ENCODE measurements at regions not wholly inside any gene's neighbourhood (a gene's known extent, or its start where the extent isn't known, plus 50 kb on each side); places are given as distances from the start of the nearest gene placed in this dataset.

- Mint-ChIP-seq H3K36me3 (ENCODE audit: low read depth, unreplicated experiment) (no peaks in the 10 kb centered on the region), H3K4me1 (ENCODE audit: unreplicated experiment) (no peaks in the 10 kb centered on the region), H3K27ac (ENCODE audit: unreplicated experiment) (no peak overlapping the region), H3K4me3 (ENCODE audit: unreplicated experiment) (no peak overlapping the region), H3K9me3 (ENCODE audit: unreplicated experiment) (no peaks in the 10 kb centered on the region), H3K27me3 (ENCODE audit: unreplicated experiment) (peaks cover 2% of the 10 kb centered on the region)
- TF ChIP-seq, protein P1, sequence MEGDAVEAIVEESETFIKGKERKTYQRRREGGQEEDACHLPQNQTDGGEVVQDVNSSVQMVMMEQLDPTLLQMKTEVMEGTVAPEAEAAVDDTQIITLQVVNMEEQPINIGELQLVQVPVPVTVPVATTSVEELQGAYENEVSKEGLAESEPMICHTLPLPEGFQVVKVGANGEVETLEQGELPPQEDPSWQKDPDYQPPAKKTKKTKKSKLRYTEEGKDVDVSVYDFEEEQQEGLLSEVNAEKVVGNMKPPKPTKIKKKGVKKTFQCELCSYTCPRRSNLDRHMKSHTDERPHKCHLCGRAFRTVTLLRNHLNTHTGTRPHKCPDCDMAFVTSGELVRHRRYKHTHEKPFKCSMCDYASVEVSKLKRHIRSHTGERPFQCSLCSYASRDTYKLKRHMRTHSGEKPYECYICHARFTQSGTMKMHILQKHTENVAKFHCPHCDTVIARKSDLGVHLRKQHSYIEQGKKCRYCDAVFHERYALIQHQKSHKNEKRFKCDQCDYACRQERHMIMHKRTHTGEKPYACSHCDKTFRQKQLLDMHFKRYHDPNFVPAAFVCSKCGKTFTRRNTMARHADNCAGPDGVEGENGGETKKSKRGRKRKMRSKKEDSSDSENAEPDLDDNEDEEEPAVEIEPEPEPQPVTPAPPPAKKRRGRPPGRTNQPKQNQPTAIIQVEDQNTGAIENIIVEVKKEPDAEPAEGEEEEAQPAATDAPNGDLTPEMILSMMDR (IDR thresholded peaks at IDR 0.05; ENCODE audit: unreplicated experiment): no peak
- no peak for DNase-seq (ENCODE audit: low spot score)
These were observed 76.9 kb upstream of the CCDC190 start for GRCh38 chr1:162937716-162938395.

DNA sequence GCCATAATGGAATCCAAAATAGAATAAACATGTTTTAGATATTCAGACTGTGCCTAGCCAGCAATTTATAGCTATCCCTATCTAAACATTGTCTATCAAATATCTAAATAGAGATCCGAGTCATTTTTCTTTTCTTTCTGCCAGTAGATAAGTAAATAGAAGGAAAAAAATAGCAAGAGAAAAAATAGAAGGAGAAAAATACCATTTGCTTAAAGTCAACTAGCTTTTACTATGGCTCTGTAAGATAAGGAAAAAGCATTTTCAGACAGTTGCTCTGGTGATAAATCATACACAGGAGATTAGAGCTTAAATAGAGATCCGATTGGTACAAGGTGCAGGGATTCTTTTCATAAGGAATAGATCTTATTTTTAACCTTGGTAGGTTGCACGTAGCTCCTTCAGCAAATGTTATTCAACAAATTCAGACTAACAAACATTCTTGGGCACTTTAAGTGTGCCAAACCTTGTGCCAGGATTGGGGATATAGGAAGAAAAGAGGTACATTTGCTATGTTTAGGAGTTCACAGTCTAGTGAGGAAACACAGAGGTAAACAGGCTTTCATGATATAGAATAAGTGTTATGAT is 70.1 kb upstream of the CCDC190 start:
- Mint-ChIP-seq H3K27ac (ENCODE audit: unreplicated experiment) (no peak overlapping the region), H3K4me3 (ENCODE audit: unreplicated experiment) (no peak overlapping the region), H3K27me3 (ENCODE audit: unreplicated experiment) (no peaks in the 10 kb centered on the region), H3K4me1 (ENCODE audit: unreplicated experiment) (peaks cover 3% of the 10 kb centered on the region), H3K9me3 (ENCODE audit: unreplicated experiment) (no peaks in the 10 kb centered on the region), H3K36me3 (ENCODE audit: low read depth, unreplicated experiment) (no peaks in the 10 kb centered on the region)
- DNase-seq (ENCODE audit: low spot score): no peak
- TF ChIP-seq, protein P1 (IDR thresholded peaks at IDR 0.05; ENCODE audit: unreplicated experiment): no peak

DNA sequence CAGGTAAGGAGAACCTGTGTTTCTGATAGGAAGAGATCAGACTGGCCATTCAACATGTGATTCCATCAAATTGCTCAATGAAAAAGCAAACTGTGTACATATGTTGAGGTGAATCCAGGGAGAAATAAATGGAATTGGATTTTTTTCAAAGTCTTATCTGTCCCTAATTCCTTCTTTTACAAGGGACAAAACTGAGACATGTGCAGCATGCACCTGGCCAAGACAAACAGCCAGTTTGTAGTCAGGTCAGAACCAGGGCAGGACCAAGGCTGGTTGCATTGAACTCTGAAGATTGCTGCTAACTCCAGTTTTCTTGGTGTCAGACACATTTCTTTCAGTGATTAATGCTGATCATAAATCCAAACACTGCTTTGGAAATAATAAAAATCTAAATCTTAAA is 69.6 kb upstream of the CCDC190 start:
- no peak overlapping the region for H3K27ac Mint-ChIP-seq (ENCODE audit: unreplicated experiment)
- no peaks in the 10 kb centered on the region for H3K27me3 Mint-ChIP-seq (ENCODE audit: unreplicated experiment)
- no peaks in the 10 kb centered on the region for H3K36me3 Mint-ChIP-seq (ENCODE audit: low read depth, unreplicated experiment)
- no peak overlapping the region for H3K4me3 Mint-ChIP-seq (ENCODE audit: unreplicated experiment)
- no peak for DNase-seq (ENCODE audit: low spot score)
- H3K4me1 Mint-ChIP-seq (ENCODE audit: unreplicated experiment): peaks cover 3% of the 10 kb centered on the region
- TF ChIP-seq, protein P1 (IDR thresholded peaks at IDR 0.05; ENCODE audit: unreplicated experiment): no peak
- no peaks in the 10 kb centered on the region for H3K9me3 Mint-ChIP-seq (ENCODE audit: unreplicated experiment)

DNA sequence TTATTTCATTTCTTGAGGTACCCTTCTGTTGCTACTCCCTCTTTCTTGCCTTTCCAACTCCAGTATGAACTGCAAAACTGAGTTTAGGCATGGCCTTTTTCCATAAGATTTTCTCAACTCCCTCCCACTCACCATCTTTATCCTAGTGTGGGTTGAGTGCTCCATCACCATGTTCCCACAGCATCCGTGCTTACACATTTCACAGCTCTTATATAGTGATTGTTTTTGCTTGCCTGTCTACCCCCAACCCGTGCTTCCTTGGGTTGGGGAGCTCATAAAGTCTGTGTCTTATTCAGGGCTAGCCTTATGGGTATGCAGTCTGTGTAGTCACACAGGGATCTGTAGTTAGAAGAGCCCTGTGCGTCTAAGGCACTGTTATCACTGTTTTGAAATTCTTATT is 68.2 kb upstream of the CCDC190 start:
- H3K27me3 Mint-ChIP-seq (ENCODE audit: unreplicated experiment): no peaks in the 10 kb centered on the region
- TF ChIP-seq, protein P1 (IDR thresholded peaks at IDR 0.05; ENCODE audit: unreplicated experiment): no peak
- no peak for DNase-seq (ENCODE audit: low spot score)
- no peak overlapping the region for H3K27ac Mint-ChIP-seq (ENCODE audit: unreplicated experiment)
- no peak overlapping the region for H3K4me3 Mint-ChIP-seq (ENCODE audit: unreplicated experiment)
- H3K36me3 Mint-ChIP-seq (ENCODE audit: low read depth, unreplicated experiment): no peaks in the 10 kb centered on the region
- H3K4me1 Mint-ChIP-seq (ENCODE audit: unreplicated experiment): peaks cover 3% of the 10 kb centered on the region
- no peaks in the 10 kb centered on the region for H3K9me3 Mint-ChIP-seq (ENCODE audit: unreplicated experiment)

DNA sequence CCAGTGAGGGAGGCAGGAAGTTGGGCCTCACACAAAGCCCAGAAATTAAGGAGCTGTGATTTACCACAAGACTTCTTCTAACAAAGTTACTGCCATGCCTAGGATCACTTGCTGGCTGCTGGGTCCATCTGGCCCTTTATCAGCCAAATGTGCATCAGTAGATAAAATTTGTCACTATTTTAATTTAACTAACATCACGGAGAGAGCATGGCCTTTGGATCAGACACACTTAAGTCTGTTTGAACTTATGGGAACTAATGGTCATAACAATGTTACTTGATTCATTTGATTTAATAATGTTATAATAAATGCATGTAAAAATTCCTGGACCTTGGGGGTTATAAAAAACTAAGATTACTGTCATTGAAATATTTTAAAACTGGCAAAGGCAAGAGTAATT is 67.2 kb upstream of the CCDC190 start:
- DNase-seq (ENCODE audit: low spot score): no peak
- Mint-ChIP-seq H3K9me3 (ENCODE audit: unreplicated experiment) (no peaks in the 10 kb centered on the region), H3K4me1 (ENCODE audit: unreplicated experiment) (peaks cover 3% of the 10 kb centered on the region), H3K27ac (ENCODE audit: unreplicated experiment) (no peak overlapping the region), H3K27me3 (ENCODE audit: unreplicated experiment) (no peaks in the 10 kb centered on the region), H3K36me3 (ENCODE audit: low read depth, unreplicated experiment) (no peaks in the 10 kb centered on the region), H3K4me3 (ENCODE audit: unreplicated experiment) (no peak overlapping the region)
- TF ChIP-seq, protein P1 (IDR thresholded peaks at IDR 0.05; ENCODE audit: unreplicated experiment): no peak
